GM21619 (cell line): ENCODE measurements at regions not wholly inside any gene's neighbourhood (a gene's known extent, or its start where the extent isn't known, plus 50 kb on each side); places are given as distances from the start of the nearest gene placed in this dataset.

ENCODE experiments used
- ATAC-seq: cut with Tn5 transposase; IDR thresholded peaks from one replicate; pipeline ENCODE4 v1.9.1; 2021; ENCODE audit not compliant: unreplicated experiment

- no peak for ATAC-seq
These were observed 286.2 kb downstream of the HTR7 start for GRCh38 chr10:90571481-90572258.

GRCh38 chr10:90575125-90575524 lies 282.7 kb downstream of the HTR7 start:
- ATAC-seq: no peak

GRCh38 chr10:90577569-90577968 lies 280.3 kb downstream of the HTR7 start:
- no peak for ATAC-seq

GRCh38 chr10:90579602-90580242 lies 278.1 kb downstream of the HTR7 start:
- no peak for ATAC-seq

- no peak for ATAC-seq
These were observed 274.4 kb downstream of the HTR7 start for GRCh38 chr10:90583416-90583815.

- no peak for ATAC-seq
These were observed 270.8 kb downstream of the HTR7 start for GRCh38 chr10:90587081-90587491.

- ATAC-seq: no peak
These were observed 270.3 kb downstream of the HTR7 start for GRCh38 chr10:90587561-90587960.

DNA sequence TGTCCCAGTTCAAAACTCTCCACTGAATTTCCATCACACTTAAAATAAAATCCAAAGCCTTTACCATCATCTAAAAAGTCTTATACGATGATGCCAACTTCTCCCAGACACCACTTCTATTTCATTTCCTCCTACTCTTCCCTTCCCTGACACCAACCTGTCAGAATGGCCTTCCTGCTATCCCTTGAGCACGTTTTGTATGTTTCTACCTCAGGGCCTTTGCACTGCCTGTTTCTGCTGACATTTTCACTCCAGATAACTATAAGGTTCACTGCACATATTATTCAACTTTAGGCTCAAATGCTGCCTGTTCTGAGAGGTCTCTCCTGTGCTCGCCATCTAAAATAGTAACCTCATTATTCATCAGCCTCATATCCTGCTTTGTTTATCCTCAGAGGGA lies 269.6 kb downstream of the HTR7 start:
- no peak for ATAC-seq

- no peak for ATAC-seq
These were observed 268.0 kb downstream of the HTR7 start for GRCh38 chr10:90589825-90590224.

GRCh38 chr10:90591629-90592028 lies 266.2 kb downstream of the HTR7 start:
- no peak for ATAC-seq

DNA sequence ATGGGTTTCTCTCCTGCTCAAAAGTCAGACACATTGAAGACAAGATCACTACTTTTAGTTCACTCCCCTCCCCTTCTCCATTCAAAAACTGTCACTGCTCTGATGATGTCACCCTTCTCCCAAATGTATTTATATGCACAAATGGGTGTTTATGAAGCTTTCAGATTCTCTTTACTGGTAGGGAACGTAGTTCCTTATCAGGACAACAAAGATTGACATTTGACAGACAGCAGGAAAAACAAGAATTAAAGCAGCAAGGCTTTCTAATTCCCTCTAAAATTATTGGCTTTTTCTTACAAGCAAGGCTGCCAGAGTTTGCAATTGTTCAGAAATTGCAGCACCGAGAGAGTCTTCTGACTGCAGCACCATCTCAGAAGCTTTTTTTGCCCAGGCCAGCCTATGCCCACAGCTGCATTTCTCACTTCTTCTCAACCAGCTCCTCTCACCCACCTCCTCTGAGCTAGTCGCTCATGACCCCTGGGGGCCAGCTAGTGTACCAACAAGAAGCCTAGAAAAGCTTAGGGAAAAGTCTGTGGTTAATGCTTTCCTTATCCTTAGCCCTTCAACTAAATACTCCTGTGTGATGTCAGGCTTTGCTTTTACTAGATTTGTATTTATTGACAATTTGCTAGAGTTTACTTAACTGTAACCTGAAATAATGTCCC lies 265.1 kb downstream of the HTR7 start:
- ATAC-seq: peak; percentile 60

DNA sequence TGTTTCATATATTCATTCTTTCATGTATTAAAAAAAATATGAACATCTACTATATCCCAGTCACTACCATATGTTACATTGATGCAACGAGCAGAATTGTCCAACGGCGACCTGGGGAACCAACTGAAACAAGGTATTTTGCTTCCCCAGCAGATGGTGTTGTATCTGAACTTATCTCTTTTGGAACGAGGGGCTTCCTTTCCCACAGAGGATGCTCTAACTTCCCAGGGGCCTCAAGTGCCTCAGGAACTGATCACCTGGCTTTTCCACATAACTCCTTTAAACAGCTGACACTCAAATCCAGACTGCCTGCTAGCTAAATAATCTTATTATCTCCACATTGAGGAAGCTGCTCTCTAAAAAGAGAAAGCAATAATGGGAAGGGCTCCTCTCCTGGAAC lies 259.3 kb downstream of the HTR7 start:
- no peak for ATAC-seq

DNA sequence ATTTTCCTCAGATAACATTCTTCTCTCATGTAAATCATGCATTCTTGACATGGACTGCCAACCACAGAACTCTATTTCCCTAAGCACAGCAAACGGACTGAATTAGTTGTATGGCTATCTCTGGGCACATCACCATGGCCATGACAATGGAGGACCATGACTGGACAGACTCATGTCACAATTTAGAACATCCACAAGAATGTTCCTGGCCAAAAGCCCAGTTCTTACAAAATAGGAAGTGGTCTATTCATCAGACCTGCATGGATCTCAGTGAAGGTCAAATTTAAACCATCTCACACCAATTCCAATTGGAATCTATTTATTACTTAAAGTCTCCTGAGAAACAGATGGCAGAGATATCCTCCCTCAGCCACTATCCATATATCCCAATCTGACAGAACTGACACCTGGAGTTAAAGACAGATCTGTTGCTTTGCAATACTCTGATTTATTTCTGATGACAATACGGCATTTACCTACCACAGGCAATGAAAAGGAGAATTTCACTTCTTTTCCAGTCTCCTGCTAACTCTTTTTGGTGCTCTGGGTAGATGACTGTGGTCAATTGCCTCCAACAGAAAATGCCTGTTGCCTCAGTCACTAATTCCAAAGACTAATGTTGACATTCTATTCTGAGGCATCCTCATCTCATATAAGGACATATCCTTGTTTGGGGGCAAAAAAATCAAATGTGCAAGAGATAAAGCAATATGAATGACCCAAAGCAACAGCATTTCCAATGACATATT lies 254.8 kb downstream of the HTR7 start:
- no peak for ATAC-seq

GRCh38 chr10:90604636-90605035 lies 253.2 kb downstream of the HTR7 start:
- ATAC-seq: no peak

DNA sequence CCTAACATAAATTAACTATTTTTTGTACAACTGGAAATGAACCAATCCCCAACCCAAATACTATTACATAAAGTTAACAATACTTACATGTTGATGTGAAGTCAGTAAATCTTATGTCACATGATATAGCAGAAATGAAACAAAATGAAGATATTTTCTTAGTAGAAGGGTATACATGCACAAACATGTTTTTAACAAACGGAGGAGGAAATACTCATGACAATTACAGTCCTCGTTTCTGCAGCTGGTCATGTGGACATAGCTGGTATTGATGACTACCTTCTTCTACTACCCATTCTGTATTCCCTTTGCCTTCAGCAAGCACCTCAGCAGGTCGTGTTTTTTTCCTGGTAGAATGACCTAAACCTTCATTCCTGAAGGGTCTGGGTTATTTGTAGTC lies 252.3 kb downstream of the HTR7 start:
- no peak for ATAC-seq

- no peak for ATAC-seq
These were observed 245.6 kb downstream of the HTR7 start for GRCh38 chr10:90612276-90612675.

GRCh38 chr10:90614631-90615030 lies 243.2 kb downstream of the HTR7 start:
- ATAC-seq: no peak

DNA sequence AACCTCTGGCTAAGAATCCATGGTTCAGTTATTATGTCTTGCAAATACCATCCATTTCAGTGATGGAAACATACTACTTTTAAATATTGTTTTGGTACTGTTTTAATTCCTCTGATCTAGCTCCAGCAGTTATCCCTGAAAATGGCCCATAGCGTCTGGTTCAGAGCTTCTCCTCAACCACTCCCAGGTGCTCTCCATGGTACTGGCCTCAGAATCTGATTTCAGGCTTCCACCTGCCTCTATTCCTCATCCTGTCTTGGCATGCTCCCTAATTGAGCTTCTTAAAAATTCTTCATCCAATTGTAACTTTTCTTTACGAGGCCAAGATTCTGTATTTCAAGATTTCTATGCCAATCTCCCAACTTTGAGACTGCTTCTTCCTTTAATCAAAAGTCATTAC lies 236.3 kb downstream of the HTR7 start:
- ATAC-seq: no peak

GRCh38 chr10:90635111-90635765 lies 222.6 kb downstream of the HTR7 start:
- ATAC-seq: no peak

- ATAC-seq: no peak
These were observed 217.1 kb downstream of the HTR7 start for GRCh38 chr10:90640756-90641155.

GRCh38 chr10:90641731-90642130 lies 216.1 kb downstream of the HTR7 start:
- ATAC-seq: no peak
